NB4 (cell line): ENCODE measurements at regions not wholly inside any gene's neighbourhood (a gene's known extent, or its start where the extent isn't known, plus 50 kb on each side); places are given as distances from the start of the nearest gene placed in this dataset.

Source experiments
- DNase-seq: peaks from one replicate; pipeline ENCODE4 v3.0.0; 2010; ENCODE audit warnings: low read depth
- H3K4me3 ChIP-seq: one replicate; pipeline ENCODE4 v1.5.1; 2011; ENCODE audit warnings: mild to moderate bottlenecking, low read depth, low read length, moderate library complexity
- CTCF ChIP-seq: IDR thresholded peaks from one replicate; pipeline ENCODE4 v1.5.1; 2012; ENCODE audit warnings: low read depth, low read length
- MYC ChIP-seq: IDR thresholded peaks from 2 replicates; pipeline ENCODE4 v1.6.1; 2011; ENCODE audit warnings: low read depth, low read length
- POLR2A ChIP-seq: IDR thresholded peaks from 2 replicates; pipeline ENCODE4 v1.6.1; 2011; ENCODE audit warnings: mild to moderate bottlenecking; ENCODE audit not compliant: insufficient read length; ENCODE audit errors: extremely low read depth
- TF ChIP-seq, protein P1 (sequence below): IDR thresholded peaks from 2 replicates; pipeline ENCODE4 v1.6.1; 2011; ENCODE audit warnings: low read depth, low read length

GRCh38 chr2:237012577-237013267 is 73.0 kb upstream of the COPS8 start:
- no peak for DNase-seq

DNA sequence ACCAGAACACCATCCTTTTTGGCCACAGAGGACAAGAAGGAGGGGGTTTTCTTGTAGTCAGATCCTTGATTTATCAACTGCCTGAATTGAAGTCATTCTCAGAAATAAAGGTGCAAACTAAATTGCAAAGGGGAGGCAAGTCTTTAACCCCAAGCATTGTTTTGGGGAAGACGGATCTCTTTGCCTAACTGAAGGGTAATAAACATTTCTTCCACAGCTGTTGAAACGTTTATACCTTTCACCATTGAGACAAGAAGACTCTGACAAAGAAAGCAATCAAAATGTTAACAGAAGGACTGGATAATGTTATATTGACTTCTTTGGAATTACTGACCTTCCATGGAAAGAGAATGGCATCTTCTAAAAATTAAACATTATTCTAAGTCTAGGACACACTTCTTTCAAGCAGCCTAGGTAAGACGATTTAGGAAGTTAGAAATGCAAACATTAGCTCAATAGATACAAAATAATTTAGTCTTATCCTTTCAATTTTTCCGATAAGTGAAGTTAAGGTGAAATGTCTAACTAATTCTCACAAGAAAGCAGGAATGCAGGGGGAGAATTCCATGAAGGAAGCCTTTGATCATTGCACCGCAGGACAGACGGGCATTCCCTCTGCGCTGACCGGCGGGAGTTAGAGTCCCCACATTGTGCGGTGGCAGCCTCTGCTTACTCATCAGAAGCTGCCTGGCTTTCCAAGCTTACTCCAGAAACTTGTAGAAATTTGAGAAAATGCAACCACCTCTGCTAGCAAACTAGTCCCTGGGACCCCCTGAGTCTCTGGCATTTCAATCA is 69.4 kb upstream of the COPS8 start:
- DNase-seq = no peak
- TF ChIP-seq MYC = no peak
- TF ChIP-seq CTCF = no peak
- TF ChIP-seq POLR2A = no peak
- TF ChIP-seq, protein P1, sequence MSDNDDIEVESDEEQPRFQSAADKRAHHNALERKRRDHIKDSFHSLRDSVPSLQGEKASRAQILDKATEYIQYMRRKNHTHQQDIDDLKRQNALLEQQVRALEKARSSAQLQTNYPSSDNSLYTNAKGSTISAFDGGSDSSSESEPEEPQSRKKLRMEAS = no peak
- no peak overlapping the region for H3K4me3 ChIP-seq

More at GRCh38 chr2:237012577-237013267, 73.0 kb upstream of the COPS8 start:
- no peak for TF ChIP-seq CTCF
- no peak for TF ChIP-seq POLR2A
- TF ChIP-seq, protein P1 = no peak
- TF ChIP-seq MYC = no peak
- no peak overlapping the region for H3K4me3 ChIP-seq

GRCh38 chr2:237020090-237020489 is 65.6 kb upstream of the COPS8 start:
- no peak overlapping the region for H3K4me3 ChIP-seq
- TF ChIP-seq MYC (no peak), CTCF (no peak)
- no peak for DNase-seq

GRCh38 chr2:237022533-237022932 is 63.2 kb upstream of the COPS8 start:
- no peak for TF ChIP-seq POLR2A
- TF ChIP-seq MYC = no peak
- no peak for TF ChIP-seq CTCF
- TF ChIP-seq, protein P1 = no peak
- DNase-seq = no peak
- H3K4me3 ChIP-seq = no peak overlapping the region

- no peak overlapping the region for H3K4me3 ChIP-seq
- no peak for DNase-seq
- TF ChIP-seq, protein P1 = no peak
- TF ChIP-seq MYC = no peak
- TF ChIP-seq POLR2A = no peak
- TF ChIP-seq CTCF = no peak
Observed at GRCh38 chr2:237024255-237024654, 61.4 kb upstream of the COPS8 start.
